Stimulated activated CD4-positive, alpha-beta T cell treated with anti-CD3 and anti-CD28 coated beads, TNF-alpha, amount 100 ng/mL, for 1 hour (primary cell): ENCODE measurements at regions not wholly inside any gene's neighbourhood (a gene's known extent, or its start where the extent isn't known, plus 50 kb on each side); places are given as distances from the start of the nearest gene placed in this dataset.

Source experiments
- DNase-seq, 3 donors: peaks; one replicate each; pipeline ENCODE4 v3.0.0-alpha.2; 2020; ENCODE audit warnings: low read depth in 3 of 3, low spot score in 1 of 3

DNA sequence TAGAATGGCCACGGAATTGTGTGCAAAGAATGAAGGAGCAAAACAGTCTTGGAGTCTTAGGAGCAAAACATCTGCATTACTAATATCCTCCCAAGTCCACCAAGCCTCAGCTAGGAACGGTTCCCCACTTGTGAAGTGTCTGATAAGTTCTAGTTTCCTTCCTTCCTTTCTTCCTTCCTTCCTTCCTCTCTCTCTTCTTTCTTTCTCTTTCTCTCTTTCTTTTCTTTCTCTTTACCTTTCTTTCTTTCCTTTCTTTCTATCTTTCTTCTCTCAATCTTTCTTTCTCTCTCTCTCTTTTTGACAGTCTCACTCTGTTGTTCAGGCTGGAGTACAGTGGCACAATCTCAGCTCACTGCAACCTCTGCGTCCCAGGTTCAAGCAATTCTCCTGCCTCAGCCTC lies 160.8 kb downstream of the FOXL1 start:
- no peak for DNase-seq

DNA sequence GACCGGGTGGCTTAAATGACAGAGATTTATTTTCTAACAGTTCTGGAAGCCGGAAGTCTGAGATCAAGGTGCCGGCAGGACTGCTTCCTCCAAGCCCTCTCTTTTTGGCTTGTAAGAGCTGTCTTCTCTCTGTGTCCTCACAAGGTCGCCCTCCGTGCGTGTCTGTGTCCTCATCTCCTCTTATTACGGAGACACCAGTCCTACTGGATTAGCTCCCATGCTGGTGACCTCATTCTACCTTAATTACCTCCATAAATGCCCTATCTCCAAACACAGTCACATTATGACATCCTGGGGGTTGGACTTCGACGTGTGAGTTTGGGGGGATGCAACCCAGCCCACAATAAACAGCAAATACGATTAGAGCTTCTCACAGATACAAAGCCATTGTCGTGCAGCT lies 161.5 kb downstream of the FOXL1 start:
- no peak for DNase-seq

DNA sequence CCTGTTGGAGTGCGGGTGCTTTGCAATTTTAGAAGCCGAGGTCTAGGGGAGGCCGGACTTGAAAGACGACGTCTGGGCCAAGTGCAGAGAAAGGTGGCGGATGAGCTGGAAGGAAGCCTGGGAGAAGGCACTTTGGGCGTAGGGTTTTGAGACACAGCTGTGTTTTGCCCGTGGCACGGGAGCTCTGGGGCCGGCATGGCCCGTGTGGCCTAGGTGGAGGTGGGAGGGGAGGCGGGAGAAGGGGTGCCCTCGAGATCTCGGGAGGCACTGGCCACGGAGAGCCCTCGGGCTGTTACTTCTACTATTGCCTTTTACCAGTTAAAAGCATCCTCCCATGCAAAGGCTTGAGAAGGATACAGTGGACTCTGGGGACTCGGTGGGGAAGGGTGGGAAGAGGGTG lies 161.9 kb downstream of the FOXL1 start:
- no peak for DNase-seq

DNA sequence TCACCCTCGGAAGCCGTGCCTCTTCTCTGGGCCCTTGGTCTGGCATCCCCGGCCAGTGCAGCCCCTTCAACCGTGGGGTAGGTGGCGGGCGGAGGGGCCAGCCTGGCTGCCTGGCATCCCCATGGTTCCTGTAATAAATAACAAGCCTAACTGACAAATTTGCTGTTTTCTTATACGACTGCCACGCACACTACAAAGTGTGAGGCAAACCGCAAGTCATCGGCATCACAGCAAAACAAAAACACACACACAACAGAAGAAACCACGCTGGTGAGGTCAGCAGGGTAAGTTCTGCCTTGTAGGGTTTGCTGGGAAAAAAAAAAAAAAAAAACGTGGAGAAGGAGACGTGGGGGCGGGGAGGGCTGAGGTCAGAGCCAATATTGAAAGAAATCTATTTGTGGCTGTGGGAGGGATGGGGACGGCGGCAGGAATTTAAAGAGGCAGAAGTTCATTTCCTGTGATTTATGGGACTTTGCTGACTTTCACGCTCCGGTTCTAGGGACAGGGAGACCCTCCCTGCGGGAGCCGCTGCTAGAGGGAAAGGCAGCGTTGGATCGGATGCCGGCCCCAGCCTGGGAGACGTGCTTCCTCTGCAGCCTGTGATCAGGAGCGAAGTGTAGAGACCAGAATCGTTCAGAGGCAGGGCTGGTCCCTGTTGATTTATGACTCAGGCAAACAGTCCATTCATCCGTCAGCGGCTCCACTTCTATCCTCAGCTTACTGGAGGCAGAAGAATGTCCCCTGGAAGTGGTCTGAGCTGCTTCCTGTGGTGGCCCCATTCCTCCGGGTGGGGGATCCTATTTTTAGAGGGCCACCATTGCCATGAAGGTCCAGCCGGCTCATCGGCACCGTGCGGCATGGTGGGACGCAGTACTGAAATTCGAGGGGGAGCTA lies 162.8 kb downstream of the FOXL1 start:
- no peak for DNase-seq

DNA sequence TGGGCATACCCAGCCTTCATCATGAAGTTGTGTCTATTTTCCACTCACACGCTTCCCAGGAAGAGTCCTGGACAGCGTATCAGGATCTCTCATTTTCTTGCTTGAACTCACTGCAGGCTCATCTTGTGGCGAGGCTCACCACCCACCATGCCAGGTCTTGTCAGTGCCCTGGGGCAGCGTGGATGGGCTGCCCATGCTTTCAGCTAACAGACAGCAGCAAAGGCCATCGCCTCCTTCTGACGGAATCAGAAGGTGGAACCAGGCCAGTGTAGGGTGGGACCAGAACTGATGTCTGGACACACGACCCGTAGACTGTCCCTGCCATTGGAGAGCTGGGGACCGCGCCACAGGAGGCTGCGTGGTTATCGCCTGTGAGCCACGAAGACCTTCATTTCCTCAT lies 169.4 kb downstream of the FOXL1 start:
- no peak for DNase-seq

DNA sequence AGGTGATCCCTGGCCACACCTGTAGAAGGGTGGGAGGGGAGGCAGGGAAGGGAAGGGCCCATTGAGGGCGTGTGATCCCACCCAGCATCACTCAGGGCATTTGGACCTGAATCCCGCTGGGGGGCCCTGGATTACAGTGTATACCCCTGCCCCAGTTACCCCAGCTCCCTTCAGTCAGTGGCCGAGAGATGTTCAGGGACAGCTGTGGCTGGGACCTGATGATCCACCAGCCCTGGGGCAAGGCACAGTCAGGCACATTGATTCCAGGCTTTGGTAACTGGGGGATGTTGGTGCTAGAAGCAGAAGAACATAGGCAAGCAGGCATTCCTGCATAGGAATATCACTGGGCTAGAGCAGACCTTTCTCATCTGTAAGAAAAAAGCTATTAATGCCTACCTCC lies 170.3 kb downstream of the FOXL1 start:
- DNase-seq, result no peak

- DNase-seq, result no peak
These were observed 173.0 kb downstream of the FOXL1 start for GRCh38 chr16:86751076-86752030.

DNA sequence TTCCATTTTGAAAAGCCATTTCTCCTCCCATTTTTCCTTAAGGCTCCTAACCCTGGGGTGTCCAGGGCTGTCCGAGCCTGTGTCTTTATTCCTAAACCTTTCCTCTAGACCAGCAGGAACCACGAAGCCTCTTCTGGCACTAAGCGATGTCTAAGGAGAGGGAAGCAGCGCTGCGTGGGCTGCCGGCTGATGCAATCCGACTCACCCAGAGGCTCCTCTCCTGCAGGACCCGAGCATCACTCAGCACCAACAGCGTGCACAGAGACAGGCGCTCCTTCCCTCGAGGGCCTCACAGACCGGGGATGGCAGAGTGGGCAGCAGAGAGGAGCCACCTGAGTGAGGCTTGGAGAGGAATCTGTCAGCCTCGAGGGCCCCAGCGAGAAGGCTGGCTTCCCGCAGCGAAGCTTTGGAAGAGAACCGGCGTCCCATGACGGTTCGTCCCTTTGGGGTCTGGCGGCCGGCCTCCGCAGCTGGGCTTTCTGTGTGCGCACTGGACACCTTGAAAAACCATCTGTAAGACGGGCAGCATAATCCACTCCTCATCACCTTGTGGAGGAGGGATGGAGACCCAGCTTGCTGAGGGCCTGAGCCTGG lies 174.3 kb downstream of the FOXL1 start:
- DNase-seq, result no peak

DNA sequence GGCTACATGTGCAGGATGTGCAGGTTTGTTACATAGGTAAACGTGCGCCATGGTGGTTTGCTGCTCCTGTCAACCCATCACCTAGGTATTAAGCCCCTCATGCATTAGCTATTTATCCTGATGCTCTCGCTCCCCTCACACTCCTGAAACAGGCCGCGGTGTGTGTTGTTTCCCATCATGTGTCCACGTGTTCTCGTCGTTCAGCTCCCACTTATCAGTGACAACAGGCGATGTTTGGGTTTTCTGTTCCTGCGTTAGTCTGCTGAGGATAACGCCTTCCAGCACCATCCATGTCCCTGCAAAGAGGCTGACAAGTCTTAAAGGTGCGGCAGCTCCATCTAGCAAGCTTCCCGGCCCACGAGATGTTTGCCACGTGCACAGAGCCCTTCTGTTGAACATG lies 175.1 kb downstream of the FOXL1 start:
- DNase-seq, result no peak

DNA sequence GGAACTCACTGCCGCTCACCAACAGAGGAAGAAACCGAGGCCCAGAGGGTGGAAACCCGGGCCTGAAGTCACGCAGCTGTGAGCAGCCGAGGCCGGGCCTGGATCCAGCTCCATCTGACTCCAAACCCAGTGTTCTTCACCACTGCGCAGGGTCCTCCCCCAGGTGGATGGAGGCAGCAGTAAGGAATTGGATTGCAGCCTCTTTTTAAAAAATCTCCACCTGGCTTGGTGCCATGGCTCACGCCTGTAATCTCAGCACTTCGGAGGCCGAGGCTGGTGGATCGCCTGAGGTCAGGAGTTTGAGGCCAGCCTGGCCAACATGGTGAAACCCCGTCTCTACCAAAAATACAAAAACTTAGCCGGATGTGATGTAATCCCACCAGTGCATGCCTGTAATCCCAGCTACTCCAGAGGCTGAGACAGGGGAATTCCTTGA lies 177.2 kb downstream of the FOXL1 start:
- DNase-seq, result no peak

DNA sequence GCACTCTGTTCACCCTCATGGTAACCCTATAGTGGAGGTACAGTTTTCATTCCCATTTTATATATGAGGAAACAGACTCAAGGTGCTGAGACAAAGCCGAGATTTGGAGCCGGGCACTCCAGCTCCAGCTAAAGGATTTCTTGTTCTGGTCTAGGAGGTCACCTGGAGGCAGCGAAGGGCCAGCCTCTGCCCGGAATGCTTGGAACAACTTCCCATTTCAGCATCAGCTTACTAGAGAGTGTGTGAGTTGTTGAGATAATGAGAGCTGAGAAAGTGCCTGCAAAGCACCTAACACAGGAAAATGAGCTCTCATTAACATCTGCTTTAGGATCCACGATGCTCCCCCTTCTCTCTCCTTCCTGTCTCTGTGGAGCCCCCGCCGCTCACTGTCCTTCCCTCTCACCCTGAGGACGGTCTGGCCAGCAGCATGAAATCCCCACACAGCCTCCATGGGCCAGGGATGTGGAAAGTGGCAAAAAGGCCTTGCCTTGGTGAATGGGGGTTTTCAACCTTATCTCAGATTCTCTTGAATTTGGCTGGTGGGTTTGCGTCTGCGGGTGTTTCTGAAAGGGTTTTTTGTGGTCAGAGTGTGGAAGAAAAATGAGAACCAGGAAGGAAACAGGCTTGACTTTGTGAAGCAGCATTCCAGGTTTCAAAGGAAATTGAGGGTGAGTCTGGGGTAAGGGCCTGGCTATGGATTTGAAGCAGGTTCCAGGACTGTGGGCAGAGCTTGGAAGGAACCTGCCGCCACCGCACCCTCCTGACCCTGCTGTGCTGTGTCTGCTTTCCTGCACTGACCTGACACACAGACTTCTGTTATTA lies 178.7 kb downstream of the FOXL1 start:
- DNase-seq, result no peak

DNA sequence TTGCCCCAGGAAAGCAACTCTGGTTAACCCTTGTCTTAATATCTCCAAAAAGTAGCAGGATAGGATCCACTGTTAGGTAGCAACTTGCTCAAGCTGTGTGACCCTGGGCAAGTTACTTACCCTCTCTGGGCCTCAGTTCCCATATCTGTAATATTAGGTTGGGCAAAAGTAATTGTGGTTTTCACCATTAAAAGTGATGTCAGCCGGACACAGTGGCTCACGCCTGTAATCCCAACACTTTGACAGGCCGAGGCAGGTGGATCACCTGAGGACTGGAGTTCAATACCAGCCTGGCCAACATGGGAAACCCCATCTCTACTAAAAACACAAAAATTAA lies 179.3 kb downstream of the FOXL1 start:
- no peak for DNase-seq

DNA sequence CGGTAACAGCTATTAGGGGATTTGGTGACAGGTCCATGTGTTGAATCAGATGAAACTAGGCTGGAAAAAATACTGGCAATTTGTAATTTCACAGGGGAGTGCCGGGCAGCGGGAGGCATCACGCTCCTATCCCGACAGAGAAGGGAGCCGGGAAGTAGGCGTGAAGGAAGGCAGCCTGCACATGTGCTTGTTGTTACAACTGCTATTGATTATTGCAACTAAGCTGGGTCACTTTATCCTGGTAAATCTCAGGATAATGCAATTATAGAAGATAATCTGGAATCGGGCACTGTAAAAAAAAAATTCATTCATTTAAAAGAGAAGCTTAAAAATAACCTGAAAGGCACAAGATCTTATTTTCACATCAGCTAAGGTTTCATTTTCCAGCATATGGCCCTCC lies 180.6 kb downstream of the FOXL1 start:
- DNase-seq, result no peak

- peak in 1 of 3 donors; percentile 41 for DNase-seq
These were observed 183.0 kb downstream of the FOXL1 start for GRCh38 chr16:86761111-86762031.

- DNase-seq, result no peak
These were observed 183.7 kb downstream of the FOXL1 start for GRCh38 chr16:86762095-86762494.

GRCh38 chr16:86763819-86764218 lies 185.5 kb downstream of the FOXL1 start:
- no peak for DNase-seq

DNA sequence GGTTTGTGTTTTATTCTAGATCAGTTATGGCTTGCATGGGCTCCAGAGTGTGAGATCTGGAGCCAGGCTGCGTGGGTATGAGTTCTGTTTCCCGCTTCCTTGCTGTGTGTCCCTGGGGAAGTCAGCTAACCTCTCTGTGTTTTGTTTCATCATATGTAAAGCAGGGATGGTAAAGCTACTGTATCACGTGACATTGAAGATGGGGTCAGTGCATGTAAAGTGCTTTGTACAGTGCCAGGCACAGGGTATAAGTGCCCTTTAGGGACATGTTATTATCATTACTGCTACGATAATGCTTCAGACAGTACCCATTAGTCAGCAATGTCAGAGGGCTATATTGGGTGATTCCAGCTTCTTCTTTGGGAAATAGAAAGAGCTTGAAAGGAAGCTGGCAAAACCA lies 186.2 kb downstream of the FOXL1 start:
- no peak for DNase-seq

GRCh38 chr16:86765389-86766026 lies 187.2 kb downstream of the FOXL1 start:
- DNase-seq, result no peak

- DNase-seq, result no peak
These were observed 188.4 kb downstream of the FOXL1 start for GRCh38 chr16:86766700-86767099.
